ENCODE measurements at regions not wholly inside any gene's neighbourhood (a gene's known extent, or its start where the extent isn't known, plus 50 kb on each side); places are given as distances from the start of the nearest gene placed in this dataset.

GRCh38 chr2:128500138-128500800 is 181.6 kb upstream of the HS6ST1 start:
- TF ChIP-seq CTCF (IDR thresholded peaks at IDR 0.05) (no peak), POLR2A (IDR thresholded peaks at IDR 0.05) (no peak)
